ENCODE measurements at regions not wholly inside any gene's neighbourhood (a gene's known extent, or its start where the extent isn't known, plus 50 kb on each side); places are given as distances from the start of the nearest gene placed in this dataset.

DNA sequence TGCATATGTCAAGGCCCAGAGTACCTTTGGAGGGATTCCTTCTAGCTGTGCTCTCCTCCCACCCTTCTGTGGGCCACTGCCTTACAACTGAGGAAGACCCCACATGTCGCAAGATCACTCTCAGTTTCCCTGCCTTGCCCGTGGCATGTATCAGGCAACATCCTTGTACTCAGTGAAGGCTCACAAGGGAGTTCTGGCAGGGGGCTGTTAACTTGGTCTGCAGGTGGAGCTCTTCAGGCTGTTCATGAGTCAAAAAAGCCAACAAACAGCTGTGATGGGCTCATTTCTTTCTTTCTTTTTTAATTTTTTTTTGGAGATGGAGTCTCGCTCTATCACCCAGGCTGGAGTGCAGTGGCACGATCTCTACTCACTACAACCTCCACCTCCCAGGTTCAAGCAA lies 513.0 kb upstream of the ANKRD30A start:
- TF ChIP-seq RAD21 (IDR thresholded peaks at IDR 0.05; ENCODE audit: low read depth) (no peak), ZBTB7A (IDR thresholded peaks at IDR 0.05; ENCODE audit: low read depth) (no peak), MAX (IDR thresholded peaks at IDR 0.05) (no peak)
